GM18867 (cell line): ENCODE measurements at regions not wholly inside any gene's neighbourhood (a gene's known extent, or its start where the extent isn't known, plus 50 kb on each side); places are given as distances from the start of the nearest gene placed in this dataset.
"Not testable (repeated sequence)": the region's sequence is repeated elsewhere in the genome, so short reads cannot be mapped to it uniquely, and the experiment has no call there.

Source experiments
- ATAC-seq: cut with Tn5 transposase; IDR thresholded peaks from one replicate; pipeline ENCODE4 v1.9.1; 2021; ENCODE audit warnings: mild to moderate bottlenecking, moderate library complexity; ENCODE audit not compliant: unreplicated experiment

DNA sequence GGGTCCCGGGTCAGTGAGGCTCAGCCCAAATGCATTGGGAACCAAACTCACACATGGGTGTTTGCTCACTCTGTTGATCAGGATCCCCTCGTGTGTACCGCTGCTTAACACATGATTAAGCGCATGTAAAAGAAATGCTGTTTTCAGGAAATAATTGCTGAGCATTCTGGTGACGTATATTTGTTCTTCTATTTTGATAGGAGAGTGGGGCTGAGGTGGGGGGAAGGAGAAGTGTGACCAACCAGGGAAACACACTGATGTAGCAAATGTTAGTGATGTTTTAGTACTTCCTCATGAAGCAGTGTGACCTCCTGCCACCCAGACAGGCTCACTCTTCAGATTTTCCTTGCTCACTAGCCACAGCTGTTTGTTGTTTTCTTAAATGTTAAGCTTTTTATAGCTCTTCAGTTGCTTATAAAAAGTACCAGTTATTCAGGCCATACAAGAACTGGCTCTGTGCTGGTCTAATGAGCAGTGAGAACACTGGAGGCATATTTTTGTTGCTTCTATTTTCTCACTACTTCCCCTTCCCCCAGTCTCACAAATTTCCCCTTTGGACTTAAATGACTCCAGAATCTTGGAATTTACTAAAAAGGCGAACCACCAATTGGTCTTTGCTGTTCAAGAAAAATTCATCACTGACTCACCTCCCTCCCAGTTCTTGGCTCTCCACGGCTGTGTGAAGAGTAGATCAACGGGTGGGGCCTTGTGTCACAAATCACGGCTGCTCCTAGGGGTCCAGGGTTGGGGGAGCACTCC, 79.2 kb upstream of the BACH2 start:
- ATAC-seq: no peak

DNA sequence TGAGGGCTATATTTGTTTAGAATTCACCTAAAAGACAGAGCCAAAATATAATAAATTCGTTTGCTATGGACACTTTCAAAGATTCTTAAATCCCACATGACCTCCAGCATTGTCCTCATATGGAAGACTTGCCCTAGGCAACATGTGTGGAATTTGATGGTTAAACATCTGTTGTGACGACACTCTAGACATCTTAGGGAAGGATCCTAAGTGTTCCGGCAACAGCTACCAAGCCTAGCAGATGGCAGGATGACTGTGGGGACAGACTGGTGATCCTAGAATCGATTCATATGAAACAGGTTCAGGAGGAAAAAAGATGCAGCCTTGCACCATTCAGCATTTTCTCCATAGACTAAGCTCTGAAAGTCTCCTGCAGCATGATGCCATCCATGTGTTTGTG, 77.6 kb upstream of the BACH2 start:
- ATAC-seq: no peak

DNA sequence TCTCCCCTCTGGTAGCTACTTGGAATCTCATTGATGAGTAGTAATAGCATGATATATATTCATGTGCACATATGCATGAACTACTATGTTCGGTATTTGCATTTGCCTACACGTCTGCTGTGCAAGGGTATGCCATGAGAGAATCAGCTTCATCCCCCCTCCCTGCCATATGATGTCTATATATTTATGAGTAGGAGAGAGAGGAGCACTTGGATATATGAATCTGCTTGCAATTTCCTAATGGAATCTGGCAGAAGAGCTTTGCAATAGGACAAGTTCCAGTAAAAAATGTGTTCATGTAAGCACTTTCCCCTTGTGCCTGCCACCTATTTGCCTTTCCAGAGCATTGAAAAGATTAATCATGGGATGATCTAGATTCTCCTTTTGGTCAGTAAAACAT, 76.2 kb upstream of the BACH2 start:
- no peak for ATAC-seq

DNA sequence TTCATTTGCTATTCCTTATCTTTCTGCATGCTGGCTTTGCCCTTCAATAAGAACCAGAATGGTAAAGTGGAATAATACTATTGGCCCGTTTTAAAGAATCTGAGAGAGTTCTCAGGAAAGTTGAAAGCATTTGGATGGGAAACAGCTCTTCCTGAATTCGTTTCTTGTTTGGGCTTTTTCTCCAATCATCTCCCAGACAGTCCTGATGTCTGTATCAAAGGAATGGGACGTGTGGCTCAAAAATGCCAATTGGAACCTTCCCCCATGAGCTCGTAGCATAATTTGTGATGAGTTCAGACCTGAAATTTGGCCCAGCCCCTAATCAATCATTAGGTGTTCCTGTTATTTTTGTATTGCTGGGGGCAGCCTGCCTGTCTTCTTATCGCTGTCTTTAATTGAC, 75.8 kb upstream of the BACH2 start:
- no peak for ATAC-seq

DNA sequence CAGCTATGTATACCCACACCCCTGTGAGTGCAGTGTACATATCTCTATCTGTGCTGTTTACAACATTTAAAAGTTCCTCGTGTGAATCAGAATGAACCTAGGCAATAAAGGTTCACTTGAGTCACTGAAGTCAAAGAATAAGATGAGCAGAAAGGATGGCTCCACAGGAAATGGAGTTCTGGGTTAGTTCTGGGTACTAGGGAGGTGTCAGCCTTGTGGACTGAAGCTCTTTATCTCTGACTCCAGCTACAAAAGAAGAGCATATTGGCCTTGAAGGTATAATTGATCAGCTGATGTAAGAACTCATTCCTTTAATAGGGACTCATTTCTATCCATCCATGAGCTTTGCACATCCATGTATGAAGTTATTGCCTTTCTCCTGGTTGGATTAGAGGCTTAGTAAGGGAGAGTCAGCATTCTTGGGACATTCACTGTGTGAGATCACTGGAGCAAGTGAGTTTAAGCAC, 73.9 kb upstream of the BACH2 start:
- ATAC-seq: no peak

DNA sequence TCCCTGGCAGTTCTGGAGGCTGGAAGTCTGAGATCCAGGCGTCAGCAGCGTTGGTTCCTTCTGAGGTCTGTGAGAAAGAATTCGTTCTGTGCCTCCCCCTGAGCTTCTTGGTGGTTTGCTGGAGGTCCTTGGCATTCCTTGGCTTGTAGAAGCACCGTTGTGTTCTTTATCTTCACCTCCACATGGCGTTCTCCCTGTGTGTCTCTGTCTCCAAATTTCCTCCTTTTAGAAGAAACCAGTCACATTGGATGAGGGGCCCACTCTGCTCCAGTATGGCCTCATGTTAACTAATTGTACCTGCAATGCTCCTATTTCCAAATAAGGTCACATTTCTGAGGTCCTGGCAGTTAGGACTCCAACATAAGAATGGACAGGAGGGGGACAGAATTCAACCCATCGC, 73.0 kb upstream of the BACH2 start:
- no peak for ATAC-seq

DNA sequence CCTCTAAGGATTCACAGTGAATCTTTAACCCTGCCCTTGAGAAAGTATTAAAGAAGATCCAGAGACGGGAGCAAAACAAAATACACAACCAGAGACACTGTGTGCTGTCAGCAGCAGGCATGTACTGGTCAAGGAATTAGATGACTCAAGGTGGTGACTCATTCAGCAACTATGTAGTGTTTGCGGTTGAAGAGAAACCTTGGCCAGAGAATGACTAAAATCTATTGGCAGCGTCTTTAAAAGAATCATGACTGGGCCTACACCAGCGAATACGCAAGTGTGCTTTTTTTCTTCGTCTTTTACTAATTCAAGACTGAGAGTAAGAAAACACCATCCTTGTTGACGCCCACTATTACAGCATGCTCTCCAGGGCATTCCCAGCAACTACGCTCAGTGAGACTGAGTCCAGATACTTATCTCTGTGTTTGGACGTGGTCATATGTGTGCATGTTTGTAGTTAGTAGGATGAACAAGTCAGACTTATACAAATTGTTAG, 72.4 kb upstream of the BACH2 start:
- peak; percentile 100 for ATAC-seq

DNA sequence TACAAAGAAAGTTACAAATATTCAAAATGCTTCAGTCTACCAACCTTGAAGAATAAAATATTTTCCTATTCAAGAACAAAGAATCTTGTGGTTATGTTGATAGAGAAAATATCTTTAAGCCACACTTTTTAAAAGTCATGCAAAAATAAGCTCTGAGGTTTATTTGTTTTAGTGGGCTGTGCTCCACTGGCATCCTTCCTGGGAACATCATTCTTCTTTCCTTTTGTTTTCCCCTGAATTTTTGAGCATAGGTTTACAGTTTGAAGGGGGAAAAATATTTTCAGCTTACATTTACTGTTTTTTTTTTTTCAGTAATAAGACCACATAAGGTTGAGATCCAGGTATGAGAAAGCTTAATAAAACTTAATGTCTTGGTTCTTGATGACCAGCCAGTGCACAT, 72.0 kb upstream of the BACH2 start:
- ATAC-seq: no peak

DNA sequence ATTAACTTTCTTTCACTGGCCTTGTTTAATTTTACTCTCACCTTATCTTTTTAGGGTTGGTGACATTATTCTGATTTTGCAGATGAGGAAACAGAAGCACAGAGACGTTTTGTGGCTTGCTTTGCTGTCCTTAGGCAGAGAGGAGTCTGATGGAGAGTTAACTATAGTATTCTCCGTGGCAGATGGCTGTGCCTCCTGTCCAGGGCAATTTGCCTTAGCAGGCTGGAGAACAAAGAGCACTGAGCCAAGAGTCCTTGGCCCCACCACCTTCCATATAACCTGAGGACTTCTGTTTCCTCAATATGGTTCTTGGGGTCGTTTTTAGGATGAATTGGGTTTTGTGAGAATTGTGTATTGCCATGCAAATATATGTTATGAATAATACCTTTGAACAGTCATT, 71.4 kb upstream of the BACH2 start:
- no peak for ATAC-seq

DNA sequence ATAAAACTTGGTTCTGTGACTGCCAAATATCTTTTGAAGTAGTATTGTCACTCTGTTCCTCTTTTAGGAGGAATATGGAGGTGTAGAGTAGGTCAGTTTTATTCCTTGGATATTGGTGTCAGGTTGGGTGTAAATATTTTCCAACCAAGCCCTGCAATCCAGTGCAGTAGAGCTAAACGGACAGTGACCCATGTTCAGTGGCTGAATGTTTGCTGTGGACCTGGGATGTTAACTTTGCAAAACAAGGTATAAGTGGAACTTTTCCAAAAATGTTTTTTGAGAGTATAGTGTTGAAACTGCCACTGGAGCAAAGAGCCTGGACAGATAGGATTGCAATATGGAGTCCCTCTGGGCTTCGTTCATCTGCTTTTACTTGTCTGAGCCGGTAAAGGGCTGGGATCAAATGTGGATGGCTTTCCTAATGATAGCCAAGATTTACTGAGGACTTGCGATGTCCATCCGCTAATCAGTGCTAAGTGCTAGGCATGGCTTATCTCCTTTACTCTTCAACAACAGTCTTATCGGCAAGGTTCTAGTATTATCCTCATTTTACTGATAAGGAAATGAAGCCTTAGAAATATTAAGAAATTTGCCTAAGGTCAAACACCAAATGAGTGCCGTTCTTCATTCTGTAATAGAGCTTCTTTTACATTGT, 69.0 kb upstream of the BACH2 start:
- no peak for ATAC-seq

DNA sequence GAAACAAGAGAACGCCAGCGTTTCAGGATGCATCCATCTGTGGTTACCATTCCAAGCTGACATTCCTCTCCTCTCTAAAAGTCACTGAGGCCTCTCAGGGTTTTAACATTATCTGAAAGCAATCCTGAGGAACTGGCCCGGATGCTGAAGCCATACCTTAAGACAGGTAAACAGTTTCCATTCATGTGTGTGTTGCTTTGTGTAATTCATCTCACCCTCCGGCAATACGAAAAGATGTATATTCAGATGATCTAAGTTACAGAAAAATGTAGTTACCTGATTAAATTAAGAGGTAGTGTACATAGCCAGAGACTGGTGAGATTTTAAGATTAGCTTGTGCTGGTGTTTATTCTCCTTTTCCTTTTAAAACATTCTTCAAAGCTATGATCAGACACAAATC, 68.4 kb upstream of the BACH2 start:
- no peak for ATAC-seq

DNA sequence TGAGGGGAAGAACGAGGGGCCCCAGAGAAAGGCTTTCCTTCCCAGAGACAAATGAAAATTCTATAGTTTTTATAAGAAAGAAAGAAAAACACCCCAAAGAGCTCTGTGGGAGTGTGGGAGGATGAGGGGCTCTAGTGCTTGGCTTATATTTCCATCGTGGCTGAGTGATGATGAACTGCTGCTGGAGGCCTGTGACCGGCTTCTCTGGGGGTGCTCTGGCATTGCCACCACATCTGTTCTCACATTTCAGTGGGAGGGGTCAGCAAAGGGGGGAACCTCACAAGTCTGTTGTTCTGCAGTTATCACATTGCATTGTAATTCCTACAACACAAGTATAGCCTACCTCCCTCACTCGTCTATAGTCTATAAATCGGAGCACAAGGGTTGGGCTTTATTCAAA, 67.6 kb upstream of the BACH2 start:
- no peak for ATAC-seq

DNA sequence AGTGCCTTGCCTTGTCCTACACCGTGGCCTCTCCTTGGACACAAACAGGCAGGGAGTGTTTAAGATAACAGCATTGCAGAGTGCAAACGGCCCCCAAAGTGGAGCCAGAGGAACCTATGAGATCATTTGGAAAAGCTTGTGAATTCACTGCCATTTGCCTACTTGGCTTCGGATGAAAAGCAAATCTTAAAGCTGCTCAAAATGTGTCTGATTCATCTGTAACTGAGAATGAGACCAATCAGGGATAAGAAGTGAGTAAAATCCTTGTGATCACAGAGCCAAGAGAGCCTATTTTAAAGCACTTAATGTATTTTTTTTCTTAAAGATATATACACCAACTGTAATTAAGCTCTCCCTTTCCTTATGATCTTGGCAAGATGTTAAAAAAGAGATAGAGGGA, 65.7 kb upstream of the BACH2 start:
- no peak for ATAC-seq

DNA sequence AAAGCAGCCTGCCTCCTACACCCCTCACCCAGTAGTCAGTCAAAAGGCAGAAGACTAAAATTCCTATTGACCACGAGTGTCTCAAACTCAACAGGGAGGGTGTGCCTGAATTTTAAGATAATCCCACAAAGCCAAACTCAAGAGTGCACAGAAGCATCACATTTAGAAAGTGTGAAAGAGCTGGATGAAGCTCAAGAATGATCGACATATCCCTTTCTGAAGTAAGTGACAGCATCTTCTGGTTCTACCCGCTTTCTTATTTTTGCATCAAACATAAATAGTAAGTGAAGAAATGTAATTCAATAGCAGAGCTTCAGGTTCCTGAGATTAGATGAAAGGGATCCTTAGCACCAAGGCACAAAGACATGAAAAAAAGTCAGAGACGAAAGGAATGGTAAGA, 64.5 kb upstream of the BACH2 start:
- no peak for ATAC-seq

DNA sequence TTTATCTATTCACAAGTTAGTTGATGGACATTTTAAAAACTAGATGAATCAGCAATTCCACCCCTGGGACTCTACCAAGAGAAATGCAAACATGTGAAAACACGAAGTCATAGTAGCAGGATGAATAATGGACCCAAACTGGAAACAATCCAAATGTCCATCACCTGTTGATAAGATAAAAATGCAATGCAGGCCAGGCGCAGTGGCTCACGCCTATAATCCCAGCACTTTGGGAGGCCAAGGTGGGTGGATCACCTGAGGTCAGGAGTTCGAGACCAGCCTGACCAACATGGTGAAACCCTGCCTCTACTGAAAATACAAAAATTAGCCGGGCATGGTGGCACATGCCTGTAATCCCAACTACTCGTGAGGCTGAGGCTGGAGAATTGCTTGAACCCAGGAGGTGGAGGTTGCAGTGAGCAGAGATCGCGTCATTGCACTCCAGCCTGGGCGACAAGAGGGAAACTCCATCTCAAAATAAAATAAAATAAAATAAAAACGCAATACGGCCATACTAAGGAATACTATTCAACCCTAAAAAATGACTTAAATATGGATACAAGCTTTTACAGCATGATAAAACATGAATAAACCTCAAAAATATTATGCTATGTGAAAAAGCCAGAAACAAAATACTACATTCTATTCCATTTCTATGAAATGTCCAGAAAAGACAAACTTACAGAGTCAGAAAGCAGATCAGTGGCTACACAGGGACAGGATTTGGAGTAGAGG, 61.6 kb upstream of the BACH2 start:
- not testable (repeated sequence) for ATAC-seq

DNA sequence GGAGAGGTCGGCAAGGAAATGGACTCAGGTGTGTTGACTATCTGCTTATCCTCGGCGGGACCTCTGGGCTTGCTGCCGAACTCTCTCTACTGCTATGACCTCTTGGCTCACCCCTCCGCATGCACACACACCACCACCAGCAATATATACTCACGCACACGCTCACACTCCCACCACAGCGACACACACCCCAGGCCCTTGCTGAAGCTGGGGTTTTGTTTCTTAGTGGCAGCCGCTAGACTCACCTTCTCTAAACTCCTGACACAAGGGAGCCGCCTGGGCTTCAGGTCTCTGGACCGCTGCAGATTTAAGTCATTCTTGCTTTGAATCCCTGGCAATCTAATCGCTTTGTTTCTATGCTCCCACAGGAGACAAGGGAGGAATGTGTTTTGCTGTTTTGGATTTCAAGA, 59.4 kb upstream of the BACH2 start:
- ATAC-seq: no peak

DNA sequence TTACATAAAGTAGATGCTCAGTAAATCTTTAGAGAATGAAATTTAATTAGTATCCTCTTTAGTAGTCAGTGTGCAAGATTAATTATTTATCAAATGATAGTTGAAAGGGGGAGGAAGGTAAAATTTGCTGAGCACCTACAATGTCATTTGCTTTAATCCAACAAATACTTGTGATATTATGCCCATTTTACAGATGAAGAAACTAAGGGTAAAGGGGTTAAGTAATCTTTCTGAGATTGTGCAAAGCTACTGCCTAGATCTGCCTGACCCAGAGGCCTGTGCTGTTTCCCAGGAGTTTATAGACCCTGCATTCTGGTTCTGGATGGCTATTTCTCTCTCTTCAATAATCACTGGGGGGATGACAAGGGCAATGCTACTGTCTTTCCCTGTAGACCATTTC, 58.3 kb upstream of the BACH2 start:
- no peak for ATAC-seq

DNA sequence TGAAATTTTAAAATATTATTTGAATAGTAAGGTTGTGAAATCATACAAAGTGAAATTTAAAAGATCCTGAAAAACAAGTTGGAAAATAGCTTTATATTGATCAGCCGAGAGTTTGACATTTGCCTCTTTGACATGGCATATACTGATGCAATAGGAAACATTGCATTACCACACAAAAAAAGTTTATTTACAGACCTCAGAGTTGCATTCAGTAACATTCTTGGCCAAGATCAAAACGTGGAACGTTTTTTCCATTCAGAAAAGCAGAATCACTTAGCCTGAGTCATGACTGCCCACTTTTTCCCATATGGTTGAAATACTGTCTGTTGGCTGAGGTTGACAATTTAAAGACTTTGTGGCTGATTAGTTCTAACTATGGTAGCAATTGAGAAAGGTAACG, 55.1 kb upstream of the BACH2 start:
- no peak for ATAC-seq

DNA sequence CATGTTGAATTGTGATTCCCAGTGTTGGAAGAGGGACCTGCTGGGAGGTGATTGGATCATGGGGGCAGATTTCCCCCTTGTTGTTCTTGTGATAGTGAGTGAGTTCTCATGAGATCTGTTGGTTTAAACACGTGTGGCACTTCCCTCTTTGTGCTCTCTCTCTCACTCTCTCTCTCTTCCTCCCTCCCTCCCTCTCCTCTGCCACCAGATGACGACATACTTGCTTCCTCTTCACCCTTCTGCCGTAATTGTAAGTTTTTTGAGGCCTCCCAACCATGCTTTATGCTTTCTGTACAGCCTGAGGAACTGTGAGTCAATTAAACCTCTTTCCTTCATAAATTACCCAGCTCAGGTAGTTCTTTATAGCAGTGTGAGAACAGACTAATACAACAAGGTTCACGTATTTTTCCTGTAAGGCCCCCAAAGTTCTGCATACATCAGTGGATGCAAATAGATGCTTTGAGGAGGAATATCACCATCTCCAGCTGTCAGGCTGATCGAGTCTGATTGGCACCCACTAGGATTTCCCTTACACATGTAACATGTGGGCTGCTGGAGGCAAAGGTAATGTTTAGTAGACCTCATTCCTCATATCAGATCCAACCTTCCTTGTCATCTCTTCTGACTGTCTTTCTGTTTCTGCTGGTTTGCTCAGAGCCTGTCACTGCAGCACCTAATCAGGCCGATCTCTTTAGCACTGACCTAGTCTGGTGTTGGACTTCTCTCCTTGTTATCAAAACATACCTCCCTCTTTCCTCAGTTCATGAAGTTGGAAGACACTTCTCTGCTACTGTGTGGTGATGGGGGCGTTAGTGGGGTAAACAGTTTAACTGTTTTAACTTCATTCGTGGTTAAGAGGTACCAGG, 54.3 kb upstream of the BACH2 start:
- no peak for ATAC-seq

DNA sequence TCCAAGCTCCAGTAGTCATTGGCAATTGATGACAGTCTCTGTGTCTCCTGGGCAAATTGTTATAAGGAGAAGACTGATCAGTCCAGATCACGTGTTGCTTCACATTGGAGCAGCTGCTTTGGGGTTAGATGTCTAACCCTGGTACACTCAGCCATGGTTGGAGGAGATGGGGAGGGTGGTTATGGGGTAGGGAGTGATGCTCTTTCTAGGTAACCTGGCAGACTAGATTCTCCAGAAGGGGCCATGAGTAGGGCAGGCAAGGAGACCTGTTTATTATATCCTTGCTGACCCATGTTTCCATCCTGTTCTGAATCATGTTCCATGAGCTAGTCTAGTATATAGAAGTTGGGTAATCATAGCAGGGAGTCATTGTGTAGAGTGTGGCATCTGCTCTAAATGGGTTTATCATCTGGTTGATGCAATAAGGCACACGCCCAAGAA, 50.8 kb upstream of the BACH2 start:
- no peak for ATAC-seq

DNA sequence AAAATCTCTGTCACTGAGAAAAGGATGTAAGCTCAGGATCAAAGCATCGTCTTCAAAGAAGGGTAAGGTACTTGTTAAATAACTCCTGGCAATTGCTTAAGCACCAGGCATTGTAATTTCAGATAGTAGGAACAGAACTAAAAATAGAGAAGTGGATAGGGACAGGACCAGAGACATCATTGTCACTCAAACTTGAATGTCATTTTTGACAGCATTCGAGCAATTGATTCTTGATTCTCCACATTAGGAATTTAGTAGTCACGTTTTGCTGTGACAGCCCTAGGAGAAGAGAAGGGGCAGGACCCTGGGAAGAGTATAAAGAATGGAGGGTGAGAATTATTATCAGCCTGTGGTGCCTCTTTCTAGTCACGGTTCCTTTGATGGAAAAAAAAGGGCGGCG, 50.1 kb upstream of the BACH2 start:
- ATAC-seq: no peak
